ENCODE measurements at regions not wholly inside any gene's neighbourhood (a gene's known extent, or its start where the extent isn't known, plus 50 kb on each side); places are given as distances from the start of the nearest gene placed in this dataset.
A peak's percentile ranks its signal among the peaks of the same experiment; 100 is the strongest.

DNA sequence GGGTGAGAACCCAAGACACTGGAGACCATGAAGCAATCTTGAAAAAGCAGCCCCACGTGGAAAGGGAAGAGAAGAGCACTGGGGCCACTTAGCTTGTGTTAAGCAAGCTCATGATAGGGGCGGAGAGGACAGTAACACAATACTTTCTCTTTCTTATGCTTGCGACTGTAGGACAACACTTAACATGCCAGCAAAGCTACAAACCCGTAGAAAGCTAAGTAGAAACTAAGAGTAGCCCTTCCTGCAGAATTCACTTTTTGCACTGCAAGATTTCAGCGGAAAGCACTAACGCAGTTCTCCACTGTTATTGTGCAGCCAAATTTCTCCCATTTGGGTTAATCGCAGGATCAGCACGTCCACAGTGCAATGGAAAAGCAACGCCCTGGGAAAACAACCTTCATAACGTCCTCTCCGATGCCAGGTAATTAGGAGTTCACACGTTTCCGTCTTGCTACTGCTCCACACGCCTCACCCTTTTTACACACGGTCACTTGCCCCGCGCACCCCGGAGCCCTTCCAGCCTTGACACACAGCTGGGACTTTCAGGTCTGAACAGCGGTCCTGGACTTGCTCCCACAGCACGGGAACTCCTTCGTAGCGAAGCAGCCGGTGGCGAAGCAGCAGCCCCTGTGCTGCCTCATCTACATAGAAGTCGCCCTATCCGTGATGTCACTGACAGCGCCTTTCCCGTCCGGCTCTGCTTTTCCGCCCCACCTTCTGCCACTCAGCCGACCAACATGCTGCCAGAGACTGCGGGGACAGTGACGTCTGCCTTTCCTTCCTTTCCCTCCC is 148.6 kb downstream of the PPIAL4G start (continued):
- TF ChIP-seq, protein P1, sequence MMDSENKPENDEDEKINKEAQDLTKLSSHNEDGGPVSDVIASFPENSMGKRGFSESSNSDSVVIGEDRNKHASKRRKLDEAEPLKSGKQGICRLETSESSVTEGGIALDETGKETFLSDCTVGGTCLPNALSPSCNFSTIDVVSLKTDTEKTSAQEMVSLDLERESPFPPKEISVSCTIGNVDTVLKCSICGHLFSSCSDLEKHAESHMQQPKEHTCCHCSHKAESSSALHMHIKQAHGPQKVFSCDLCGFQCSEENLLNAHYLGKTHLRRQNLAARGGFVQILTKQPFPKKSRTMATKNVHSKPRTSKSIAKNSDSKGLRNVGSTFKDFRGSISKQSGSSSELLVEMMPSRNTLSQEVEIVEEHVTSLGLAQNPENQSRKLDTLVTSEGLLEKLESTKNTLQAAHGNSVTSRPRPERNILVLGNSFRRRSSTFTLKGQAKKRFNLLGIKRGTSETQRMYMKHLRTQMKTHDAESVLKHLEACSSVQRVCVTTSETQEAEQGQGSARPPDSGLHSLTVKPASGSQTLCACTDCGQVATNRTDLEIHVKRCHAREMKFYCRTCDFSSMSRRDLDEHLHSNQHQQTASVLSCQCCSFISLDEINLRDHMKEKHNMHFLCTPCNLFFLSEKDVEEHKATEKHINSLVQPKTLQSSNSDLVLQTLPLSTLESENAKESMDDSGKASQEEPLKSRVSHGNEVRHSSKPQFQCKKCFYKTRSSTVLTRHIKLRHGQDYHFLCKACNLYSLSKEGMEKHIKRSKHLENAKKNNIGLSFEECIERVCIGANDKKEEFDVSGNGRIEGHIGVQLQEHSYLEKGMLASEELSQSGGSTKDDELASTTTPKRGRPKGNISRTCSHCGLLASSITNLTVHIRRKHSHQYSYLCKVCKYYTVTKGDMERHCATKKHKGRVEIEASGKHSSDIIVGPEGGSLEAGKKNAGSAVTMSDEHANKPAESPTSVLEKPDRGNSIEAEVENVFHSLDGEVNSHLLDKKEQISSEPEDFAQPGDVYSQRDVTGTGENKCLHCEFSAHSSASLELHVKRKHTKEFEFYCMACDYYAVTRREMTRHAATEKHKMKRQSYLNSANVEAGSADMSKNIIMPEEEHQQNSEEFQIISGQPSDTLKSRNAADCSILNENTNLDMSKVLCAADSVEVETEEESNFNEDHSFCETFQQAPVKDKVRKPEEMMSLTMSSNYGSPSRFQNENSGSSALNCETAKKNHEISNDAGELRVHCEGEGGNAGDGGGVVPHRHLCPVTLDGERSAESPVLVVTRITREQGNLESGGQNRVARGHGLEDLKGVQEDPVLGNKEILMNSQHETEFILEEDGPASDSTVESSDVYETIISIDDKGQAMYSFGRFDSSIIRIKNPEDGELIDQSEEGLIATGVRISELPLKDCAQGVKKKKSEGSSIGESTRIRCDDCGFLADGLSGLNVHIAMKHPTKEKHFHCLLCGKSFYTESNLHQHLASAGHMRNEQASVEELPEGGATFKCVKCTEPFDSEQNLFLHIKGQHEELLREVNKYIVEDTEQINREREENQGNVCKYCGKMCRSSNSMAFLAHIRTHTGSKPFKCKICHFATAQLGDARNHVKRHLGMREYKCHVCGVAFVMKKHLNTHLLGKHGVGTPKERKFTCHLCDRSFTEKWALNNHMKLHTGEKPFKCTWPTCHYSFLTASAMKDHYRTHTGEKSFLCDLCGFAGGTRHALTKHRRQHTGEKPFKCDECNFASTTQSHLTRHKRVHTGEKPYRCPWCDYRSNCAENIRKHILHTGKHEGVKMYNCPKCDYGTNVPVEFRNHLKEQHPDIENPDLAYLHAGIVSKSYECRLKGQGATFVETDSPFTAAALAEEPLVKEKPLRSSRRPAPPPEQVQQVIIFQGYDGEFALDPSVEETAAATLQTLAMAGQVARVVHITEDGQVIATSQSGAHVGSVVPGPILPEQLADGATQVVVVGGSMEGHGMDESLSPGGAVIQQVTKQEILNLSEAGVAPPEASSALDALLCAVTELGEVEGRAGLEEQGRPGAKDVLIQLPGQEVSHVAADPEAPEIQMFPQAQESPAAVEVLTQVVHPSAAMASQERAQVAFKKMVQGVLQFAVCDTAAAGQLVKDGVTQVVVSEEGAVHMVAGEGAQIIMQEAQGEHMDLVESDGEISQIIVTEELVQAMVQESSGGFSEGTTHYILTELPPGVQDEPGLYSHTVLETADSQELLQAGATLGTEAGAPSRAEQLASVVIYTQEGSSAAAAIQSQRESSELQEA (IDR thresholded peaks at IDR 0.05; ENCODE audit: low read depth) = no peak
- TF ChIP-seq ZNF124 (CRISPR knock-in tag; IDR thresholded peaks at IDR 0.05) (no peak), KLF13 (tag; IDR thresholded peaks at IDR 0.05; ENCODE audit: borderline replicate concordance, low read depth) (0 out of 2 replicates have a peak, but pooled peaks have one; percentile 16), CTBP1 (IDR thresholded peaks at IDR 0.05; ENCODE audit: borderline replicate concordance) (peak; percentile 75), GABPA (tag; conservative IDR thresholded peaks at IDR 0.05; ENCODE audit: low read depth) (peak; percentile 46), CHD2 (IDR thresholded peaks at IDR 0.05; ENCODE audit: low read depth, low read length) (peak; percentile 73), SMARCE1 (IDR thresholded peaks at IDR 0.05) (0 out of 2 replicates have a peak, but pooled peaks have one; percentile 12), NCOA6 (IDR thresholded peaks at IDR 0.05) (0 out of 2 replicates have a peak, but pooled peaks have one; percentile 51), CREBBP (IDR thresholded peaks at IDR 0.05; ENCODE audit: low read depth, low read length) (no peak), CC2D1A (IDR thresholded peaks at IDR 0.05) (no peak), HNRNPUL1 (IDR thresholded peaks at IDR 0.05; ENCODE audit: low read length) (peak; percentile 96), TOE1 (IDR thresholded peaks at IDR 0.05; ENCODE audit: borderline replicate concordance) (peak; percentile 81), TOE1 (CRISPR knock-in tag; IDR thresholded peaks at IDR 0.05; ENCODE audit: borderline replicate concordance, low read depth) (peak; percentile 94; the same call in 1 of the 2 replicates), ELF2 (CRISPR knock-in tag; IDR thresholded peaks at IDR 0.05) (0 out of 2 replicates have a peak, but pooled peaks have one; percentile 33)
- TF ChIP-seq, protein P2, sequence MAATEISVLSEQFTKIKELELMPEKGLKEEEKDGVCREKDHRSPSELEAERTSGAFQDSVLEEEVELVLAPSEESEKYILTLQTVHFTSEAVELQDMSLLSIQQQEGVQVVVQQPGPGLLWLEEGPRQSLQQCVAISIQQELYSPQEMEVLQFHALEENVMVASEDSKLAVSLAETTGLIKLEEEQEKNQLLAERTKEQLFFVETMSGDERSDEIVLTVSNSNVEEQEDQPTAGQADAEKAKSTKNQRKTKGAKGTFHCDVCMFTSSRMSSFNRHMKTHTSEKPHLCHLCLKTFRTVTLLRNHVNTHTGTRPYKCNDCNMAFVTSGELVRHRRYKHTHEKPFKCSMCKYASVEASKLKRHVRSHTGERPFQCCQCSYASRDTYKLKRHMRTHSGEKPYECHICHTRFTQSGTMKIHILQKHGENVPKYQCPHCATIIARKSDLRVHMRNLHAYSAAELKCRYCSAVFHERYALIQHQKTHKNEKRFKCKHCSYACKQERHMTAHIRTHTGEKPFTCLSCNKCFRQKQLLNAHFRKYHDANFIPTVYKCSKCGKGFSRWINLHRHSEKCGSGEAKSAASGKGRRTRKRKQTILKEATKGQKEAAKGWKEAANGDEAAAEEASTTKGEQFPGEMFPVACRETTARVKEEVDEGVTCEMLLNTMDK (IDR thresholded peaks at IDR 0.05; ENCODE audit: borderline replicate concordance, insufficient read depth, low read depth, low read length, poor library complexity, severe bottlenecking) = no peak
- TF ChIP-seq, protein P3, sequence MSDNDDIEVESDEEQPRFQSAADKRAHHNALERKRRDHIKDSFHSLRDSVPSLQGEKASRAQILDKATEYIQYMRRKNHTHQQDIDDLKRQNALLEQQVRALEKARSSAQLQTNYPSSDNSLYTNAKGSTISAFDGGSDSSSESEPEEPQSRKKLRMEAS (CRISPR knock-in tag; IDR thresholded peaks at IDR 0.05) = peak; percentile 77
- TF ChIP-seq, protein P4, sequence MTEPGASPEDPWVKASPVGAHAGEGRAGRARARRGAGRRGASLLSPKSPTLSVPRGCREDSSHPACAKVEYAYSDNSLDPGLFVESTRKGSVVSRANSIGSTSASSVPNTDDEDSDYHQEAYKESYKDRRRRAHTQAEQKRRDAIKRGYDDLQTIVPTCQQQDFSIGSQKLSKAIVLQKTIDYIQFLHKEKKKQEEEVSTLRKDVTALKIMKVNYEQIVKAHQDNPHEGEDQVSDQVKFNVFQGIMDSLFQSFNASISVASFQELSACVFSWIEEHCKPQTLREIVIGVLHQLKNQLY (CRISPR knock-in tag; conservative IDR thresholded peaks at IDR 0.05) = peak in 1 of 2 experiments; percentile 98; a peak in 2 of 4 replicates

All from K562 (cell line).